ENCODE measurements at regions not wholly inside any gene's neighbourhood (a gene's known extent, or its start where the extent isn't known, plus 50 kb on each side); places are given as distances from the start of the nearest gene placed in this dataset.

DNA sequence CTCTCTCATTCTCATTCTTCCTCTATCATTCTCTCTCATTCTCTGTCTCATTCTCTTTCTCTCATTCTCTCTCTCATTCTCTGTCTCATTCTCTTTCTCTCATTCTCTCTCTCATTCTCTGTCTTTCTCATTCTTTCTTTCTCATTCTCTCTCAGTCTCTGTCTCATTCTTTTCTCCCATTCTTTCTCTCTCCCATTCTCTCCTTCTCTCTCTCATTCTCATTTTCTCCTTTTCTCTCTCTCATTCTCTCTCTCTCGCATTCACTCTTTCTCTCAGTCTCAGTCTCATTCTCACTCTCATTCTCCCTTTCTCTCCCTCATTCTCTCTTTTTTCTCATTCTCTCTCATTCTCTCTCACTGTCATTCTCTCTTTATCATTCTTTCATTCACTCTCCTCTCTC is 152.0 kb upstream of the UQCRFS1 start:
- Histone ChIP-seq H2BK5ac (ENCODE audit: low read depth, low read length) (0 out of 2 replicates have a peak overlapping the region, but pooled peaks have one; percentile 61), H3K9me3 (ENCODE audit: insufficient read depth in 2 of 2, low read depth in 1 of 2, low read length in 1 of 2) (no peaks in the 10 kb centered on the region), H2BK120ac (replicated peaks; ENCODE audit: low read depth, low read length) (no peak overlapping the region), H3K56ac (replicated peaks; ENCODE audit: insufficient read length, low read depth, low read length) (no peak overlapping the region), H3K79me2 (ENCODE audit: control insufficient read depth in 1 of 2, insufficient read depth in 2 of 2, low read length in 2 of 2) (no peaks in the 10 kb centered on the region), H2AK5ac (ENCODE audit: low read depth, low read length) (0 out of 2 replicates have a peak overlapping the region, but pooled peaks have one; percentile 5), H3K9ac (replicated peaks in 1 of 4; ENCODE audit: extremely low read depth in 1 of 4, low read depth in 3 of 4, low read length in 3 of 4) (no peak overlapping the region), H3K27ac (ENCODE audit: low read depth, low read length) (no peak overlapping the region), H4K8ac (ENCODE audit: extremely low read depth, insufficient read depth, low read length) (no peak overlapping the region), H3K18ac (ENCODE audit: extremely low read depth, low read length) (no peak overlapping the region), H3K4me1 (replicated peaks in 1 of 4; ENCODE audit: control insufficient read depth in 3 of 4, insufficient read depth in 4 of 4, low read length in 3 of 4) (peaks cover 0 to 13% (median 5%) of the 10 kb centered on the region in 4 experiments; a peak in 5 of 7 replicates), H3K27me3 (replicated peaks in 1 of 4; ENCODE audit: control insufficient read depth in 3 of 4, extremely low read depth in 1 of 4, insufficient read depth in 3 of 4, low read length in 3 of 4) (no peaks in the 10 kb centered on the region; a peak in 2 of 7 replicates), H2BK20ac (ENCODE audit: low read length) (0 out of 2 replicates have a peak overlapping the region, but pooled peaks have one; percentile 88), H3K23me2 (ENCODE audit: low read depth, low read length) (no peaks in the 10 kb centered on the region; the same call in 1 of the 2 replicates), H3K4ac (replicated peaks; ENCODE audit: insufficient read length, low read depth, low read length) (no peak overlapping the region), H4K91ac (replicated peaks; ENCODE audit: insufficient read length, low read length) (peak overlapping the region; percentile 44), H3K4me3 (ENCODE audit: extremely low read depth in 1 of 4, insufficient read depth in 2 of 4, low read depth in 3 of 4, low read length in 4 of 4) (no peak overlapping the region; a peak in 1 of 8 replicates), H4K20me1 (replicated peaks in 1 of 2; ENCODE audit: control insufficient read depth in 1 of 2, insufficient read depth in 2 of 2, low read length in 2 of 2) (no peaks in the 10 kb centered on the region), H4K5ac (ENCODE audit: insufficient read length, low read depth, low read length) (no peak overlapping the region), H3K4me2 (ENCODE audit: insufficient read depth in 1 of 2, low read depth in 2 of 2, low read length in 2 of 2) (peak overlapping the region in 1 of 2 experiments; percentile 58; a peak in 1 of 4 replicates), H2BK15ac (ENCODE audit: low read length) (0 out of 2 replicates have a peak overlapping the region, but pooled peaks have one; percentile 53), H2BK12ac (ENCODE audit: low read depth, low read length) (peak overlapping the region; percentile 64; the same call in 1 of the 2 replicates), H3K23ac (ENCODE audit: insufficient read length) (no peak overlapping the region), H2AFZ (ENCODE audit: low read length) (no peak overlapping the region), H3K79me1 (ENCODE audit: low read depth, low read length) (no peaks in the 10 kb centered on the region), H3K36me3 (ENCODE audit: control insufficient read depth in 2 of 4, insufficient read depth in 4 of 4, low read length in 3 of 4) (no peaks in the 10 kb centered on the region), H3K14ac (ENCODE audit: insufficient read length) (no peak overlapping the region)
- FAIRE-seq: no peak
- DNase-seq (ENCODE audit: low read depth in 1 of 2, low spot score in 2 of 2): no peak
- CTCF ChIA-PET (ENCODE audit: partially characterized antibody): no interaction called here
- TF ChIP-seq RAD21 (IDR thresholded peaks at IDR 0.05 in 1 of 2, conservative IDR thresholded peaks at IDR 0.05 in 1 of 2; ENCODE audit: low read depth in 2 of 2, low read length in 2 of 2) (no peak), CTBP2 (IDR thresholded peaks at IDR 0.05; ENCODE audit: borderline replicate concordance, insufficient read depth, insufficient read length, low read length) (no peak), CHD2 (IDR thresholded peaks at IDR 0.05; ENCODE audit: low read length) (no peak)
- WGBS, 2 experiments (ENCODE audit: extremely low coverage in 1 of 2, insufficient coverage in 1 of 2, insufficient read length in 1 of 2, insufficient replicate concordance in 2 of 2, low coverage in 1 of 2, low lambda C conversion rate in 2 of 2, missing lambda C conversion rate in 1 of 2): 83 to 100% methylated on average over 1 of the region's 1 CpG
- POLR2A ChIA-PET (ENCODE audit: partially characterized antibody): no interaction called here
